SK-N-MC (cell line): ENCODE measurements at regions not wholly inside any gene's neighbourhood (a gene's known extent, or its start where the extent isn't known, plus 50 kb on each side); places are given as distances from the start of the nearest gene placed in this dataset.

Experiments
- DNase-seq: peaks from one replicate; pipeline ENCODE4 v3.0.0-alpha.2; 2011; ENCODE audit warnings: low read depth, low spot score
- H3K27ac ChIP-seq: fragments of 200-600 bp; sonication (generic); 2 replicates; pipeline ENCODE4 v1.5.1; 2016; ENCODE audit warnings: mixed run types
- H3K36me3 ChIP-seq: fragments of 200-600 bp; sonication (generic); 2 replicates; pipeline ENCODE4 v1.6.1; 2017; ENCODE audit warnings: antibody characterized with exemption, low read length, mixed read lengths; ENCODE audit not compliant: insufficient read depth
- H3K4me3 ChIP-seq: fragments of 200-600 bp; sonication (generic); 2 replicates; pipeline ENCODE4 v1.5.1; 2016
- H3K9ac ChIP-seq: fragments of 200-600 bp; sonication (generic); 2 replicates; pipeline ENCODE4 v1.8.0; 2017; ENCODE audit warnings: mixed run types, mixed read lengths; ENCODE audit not compliant: insufficient read length
- H3K9me3 ChIP-seq: fragments of 200-600 bp; sonication (generic); 2 replicates; pipeline ENCODE4 v1.6.1; 2017; ENCODE audit warnings: low read depth, mild to moderate bottlenecking, antibody characterized with exemption, low read length, moderate library complexity, mixed read lengths
- EZH2 ChIP-seq: fragments of 200-600 bp; sonication (generic); IDR thresholded peaks from one replicate; pipeline ENCODE4 v1.6.1; 2017; ENCODE audit warnings: antibody characterized with exemption
- FOXP2 ChIP-seq: optimal IDR thresholded peaks from 2 replicates; pipeline ENCODE3; 2011; ENCODE audit warnings: mild to moderate bottlenecking, moderate library complexity; ENCODE audit not compliant: insufficient read depth; ENCODE audit errors: extremely low read length, control extremely low read depth
- POLR2AphosphoS5 ChIP-seq: IDR thresholded peaks from 2 replicates; pipeline ENCODE4 v1.6.1; 2012; ENCODE audit warnings: mild to moderate bottlenecking, low read depth, low read length, borderline replicate concordance

DNA sequence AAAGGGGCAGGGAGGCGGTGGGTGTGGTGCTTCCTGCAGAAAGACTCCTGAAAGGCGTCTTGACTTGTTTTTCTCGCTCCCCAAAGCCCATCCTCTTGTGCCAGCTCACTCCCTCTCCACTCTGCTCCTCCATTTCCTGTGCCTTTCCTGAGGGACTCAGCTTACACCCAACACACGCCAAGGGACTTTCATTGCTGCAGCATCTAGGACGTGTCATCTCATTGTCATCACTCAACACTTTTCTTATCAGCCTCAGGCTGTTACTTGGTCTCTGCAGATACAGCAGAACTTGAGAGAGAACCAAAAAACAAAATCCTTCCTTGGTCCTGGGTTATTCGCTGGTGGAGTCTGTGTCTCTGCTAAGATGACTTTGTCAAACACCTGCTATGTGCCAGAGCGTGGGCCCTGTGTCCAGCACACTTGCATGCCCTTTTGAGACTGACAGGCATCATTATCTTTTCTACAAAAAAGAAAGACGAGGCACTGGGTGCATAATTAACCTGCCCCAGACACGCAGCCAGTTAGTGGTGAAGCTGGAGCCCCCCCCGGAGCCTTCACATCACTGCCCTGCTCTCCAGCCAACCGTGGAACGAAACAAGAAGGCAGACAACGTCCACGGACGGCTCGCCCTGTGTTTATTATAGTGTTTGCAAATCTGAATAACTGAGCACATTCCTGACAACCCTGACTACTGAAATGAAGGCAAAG, 261.7 kb upstream of the HDAC4 start:
- TF ChIP-seq EZH2, result no peak
- TF ChIP-seq POLR2AphosphoS5, result no peak
- no peak for TF ChIP-seq FOXP2
- DNase-seq, result no peak
- Histone ChIP-seq H3K27ac (no peak overlapping the region), H3K9ac (no peak overlapping the region), H3K4me3 (no peak overlapping the region), H3K36me3 (no peaks in the 10 kb centered on the region), H3K9me3 (no peaks in the 10 kb centered on the region)

DNA sequence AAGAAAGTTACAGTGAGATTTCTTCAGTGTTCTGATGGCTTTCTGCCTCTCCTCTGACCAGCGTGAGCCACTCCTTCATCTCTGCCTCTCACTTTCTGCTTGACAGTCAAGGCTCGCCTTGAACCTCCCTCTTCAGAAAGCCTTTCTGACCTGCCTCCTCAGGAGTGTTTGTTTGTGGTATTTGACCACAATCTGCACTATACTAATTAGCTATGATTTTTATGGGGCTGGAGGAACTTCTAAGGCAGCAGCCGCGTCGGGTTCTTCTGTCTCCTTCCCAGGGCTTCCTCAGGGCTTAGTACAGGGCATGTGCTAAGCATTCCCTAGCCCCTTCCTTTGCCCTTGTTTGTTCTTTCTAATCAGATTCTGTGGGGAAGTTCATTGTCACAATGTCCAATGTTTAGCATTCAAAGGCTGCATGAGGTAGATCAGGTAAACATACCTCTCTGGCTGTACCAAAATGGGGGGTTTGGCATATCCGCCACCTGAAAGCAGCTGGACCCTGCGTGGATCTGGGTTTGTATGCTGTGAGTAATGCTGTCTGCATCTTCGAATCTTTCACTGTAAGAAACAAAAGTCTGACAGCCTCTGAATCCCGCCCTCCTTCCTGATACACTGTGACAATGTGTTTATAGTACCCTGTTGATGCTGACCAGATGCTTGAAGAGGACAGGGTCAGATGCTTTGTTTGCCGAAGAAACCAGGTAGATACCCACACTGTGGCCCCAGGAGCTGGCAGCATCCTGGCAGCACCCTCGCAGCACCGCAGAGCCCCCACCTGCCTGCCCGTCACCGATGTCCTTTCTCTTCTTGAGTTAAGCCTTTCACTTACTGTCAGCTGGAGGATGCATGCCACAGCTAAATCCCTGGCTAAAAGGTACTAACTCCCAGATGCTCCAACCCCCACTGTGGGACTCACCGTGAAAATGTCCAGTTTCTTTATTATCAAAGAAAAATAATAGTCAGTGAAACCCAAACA, 260.8 kb upstream of the HDAC4 start:
- DNase-seq, result no peak
- Histone ChIP-seq H3K27ac (no peak overlapping the region), H3K9me3 (no peaks in the 10 kb centered on the region), H3K36me3 (no peaks in the 10 kb centered on the region), H3K9ac (no peak overlapping the region), H3K4me3 (no peak overlapping the region)
- TF ChIP-seq EZH2, result no peak
- no peak for TF ChIP-seq POLR2AphosphoS5
- TF ChIP-seq FOXP2, result no peak

DNA sequence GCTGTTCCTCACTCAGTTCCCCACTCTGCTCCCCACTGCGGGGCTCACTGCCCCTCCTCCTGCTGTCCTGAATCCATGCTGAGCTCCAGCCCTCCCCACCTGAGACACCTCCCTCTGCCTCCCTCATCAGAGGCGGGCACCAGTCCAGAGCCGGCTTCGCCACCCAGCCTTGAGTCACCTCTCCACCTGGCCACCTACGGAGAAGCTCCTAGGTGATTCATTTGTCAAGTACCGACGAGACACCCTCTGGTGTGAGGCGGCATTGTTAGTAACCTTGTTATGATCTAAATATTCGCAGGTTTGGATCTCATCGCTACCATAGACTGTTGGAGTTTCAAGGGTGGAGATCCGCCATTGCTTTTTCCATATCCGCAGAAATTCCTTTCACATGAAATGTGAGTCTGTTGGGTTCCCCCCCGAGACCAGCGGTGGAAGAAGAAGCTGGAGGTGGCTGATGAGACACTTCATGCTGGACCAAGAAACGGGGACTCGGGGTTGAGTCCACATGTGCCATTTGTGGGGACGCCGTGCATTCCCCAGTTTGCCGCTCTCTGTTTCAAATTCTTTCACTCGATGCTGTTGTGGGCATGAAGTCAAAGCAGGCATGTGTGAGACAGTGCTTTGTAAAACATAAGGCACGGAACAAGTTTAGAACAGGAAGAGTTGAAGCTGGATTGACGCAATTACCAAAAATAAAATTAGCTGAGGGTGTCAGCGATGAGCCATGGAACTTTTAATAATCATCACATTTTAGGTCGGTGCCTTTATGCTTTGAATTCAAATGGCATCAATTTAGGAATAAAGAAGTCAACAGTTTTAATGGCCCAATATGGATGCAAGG, 259.8 kb upstream of the HDAC4 start:
- Histone ChIP-seq H3K27ac (no peak overlapping the region), H3K4me3 (no peak overlapping the region), H3K9ac (no peak overlapping the region), H3K9me3 (no peaks in the 10 kb centered on the region), H3K36me3 (no peaks in the 10 kb centered on the region)
- DNase-seq, result no peak
- TF ChIP-seq EZH2 (no peak), FOXP2 (no peak), POLR2AphosphoS5 (no peak)

- Histone ChIP-seq H3K4me3 (no peak overlapping the region), H3K9ac (no peak overlapping the region), H3K27ac (no peak overlapping the region), H3K9me3 (no peaks in the 10 kb centered on the region), H3K36me3 (no peaks in the 10 kb centered on the region)
- no peak for DNase-seq
- TF ChIP-seq EZH2, result no peak
- TF ChIP-seq FOXP2, result no peak
- no peak for TF ChIP-seq POLR2AphosphoS5
Measured at GRCh38 chr2:239657992-239658391, 257.2 kb upstream of the HDAC4 start.

DNA sequence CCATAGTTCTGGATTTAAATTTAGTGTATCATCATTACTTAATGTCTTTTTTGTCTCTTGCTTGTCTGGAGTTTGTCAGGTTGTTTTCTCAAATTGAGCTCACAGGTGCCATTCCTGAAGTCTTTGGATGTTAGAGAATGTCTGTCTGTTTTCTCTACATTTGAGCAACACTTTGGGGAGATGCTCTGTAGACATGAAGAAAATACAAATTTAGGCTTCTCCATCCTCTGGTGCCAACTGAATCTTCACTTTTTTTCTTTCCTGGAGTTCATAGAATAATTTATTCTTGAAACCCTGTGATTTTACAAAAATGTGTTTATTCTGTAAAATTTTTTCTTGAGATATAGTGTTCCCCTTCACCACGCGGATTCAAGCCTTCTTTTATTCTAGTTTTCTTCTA, 256.4 kb upstream of the HDAC4 start:
- H3K9ac ChIP-seq, result no peak overlapping the region
- no peak for TF ChIP-seq EZH2
- TF ChIP-seq FOXP2, result no peak
- TF ChIP-seq POLR2AphosphoS5, result no peak
- no peak for DNase-seq
- no peak overlapping the region for H3K27ac ChIP-seq
- H3K4me3 ChIP-seq, result no peak overlapping the region
- no peaks in the 10 kb centered on the region for H3K36me3 ChIP-seq
- H3K9me3 ChIP-seq, result no peaks in the 10 kb centered on the region

- Histone ChIP-seq H3K36me3 (no peaks in the 10 kb centered on the region), H3K9ac (no peak overlapping the region), H3K4me3 (no peak overlapping the region), H3K9me3 (no peaks in the 10 kb centered on the region), H3K27ac (no peak overlapping the region)
- no peak for TF ChIP-seq EZH2
- no peak for TF ChIP-seq FOXP2
- TF ChIP-seq POLR2AphosphoS5, result no peak
- no peak for DNase-seq
Measured at GRCh38 chr2:239654266-239654665, 253.4 kb upstream of the HDAC4 start.

DNA sequence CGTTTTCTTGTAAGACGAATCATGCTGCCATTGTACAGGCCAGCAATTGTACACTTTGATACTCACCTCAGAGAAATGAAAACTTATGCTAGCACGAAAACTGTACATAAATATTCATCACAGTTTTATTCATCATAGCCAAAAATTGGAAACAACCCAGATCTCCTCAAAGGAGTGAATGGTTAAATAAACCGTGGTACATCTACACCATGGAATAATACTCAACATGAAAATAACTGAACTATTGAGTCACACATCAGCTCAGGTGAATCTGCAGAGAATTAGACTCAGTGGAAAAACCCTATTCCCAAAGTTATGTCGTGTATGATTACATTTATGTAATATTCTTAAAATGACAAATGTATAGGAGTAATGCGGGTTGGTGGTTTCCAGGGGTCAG, 251.0 kb upstream of the HDAC4 start:
- no peaks in the 10 kb centered on the region for H3K9me3 ChIP-seq
- no peak overlapping the region for H3K4me3 ChIP-seq
- DNase-seq, result no peak
- H3K27ac ChIP-seq, result no peak overlapping the region
- TF ChIP-seq FOXP2, result no peak
- TF ChIP-seq POLR2AphosphoS5, result no peak
- no peak for TF ChIP-seq EZH2
- no peaks in the 10 kb centered on the region for H3K36me3 ChIP-seq
- no peak overlapping the region for H3K9ac ChIP-seq

DNA sequence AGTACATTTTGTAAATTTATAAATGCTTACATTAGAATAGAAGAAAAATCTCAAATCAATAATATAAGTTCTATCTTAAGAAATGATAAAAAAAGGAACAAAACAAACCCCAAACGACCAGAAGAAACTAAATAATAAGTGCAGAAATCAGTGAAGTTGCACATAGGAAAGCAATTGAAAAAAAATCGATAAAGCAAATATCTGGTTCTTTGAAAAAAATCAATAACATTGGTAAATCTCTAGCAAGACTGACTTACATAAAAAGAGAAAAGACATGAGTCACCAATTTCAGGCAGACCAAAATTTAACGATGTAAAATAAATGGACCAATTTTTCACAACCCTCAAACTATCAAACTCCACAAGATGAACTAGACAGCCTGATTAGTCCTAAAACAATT, 249.9 kb upstream of the HDAC4 start:
- Histone ChIP-seq H3K27ac (no peak overlapping the region), H3K9me3 (no peaks in the 10 kb centered on the region), H3K9ac (no peak overlapping the region), H3K4me3 (no peak overlapping the region), H3K36me3 (no peaks in the 10 kb centered on the region)
- TF ChIP-seq POLR2AphosphoS5 (no peak), FOXP2 (no peak), EZH2 (no peak)
- no peak for DNase-seq
